ENCODE measurements at regions not wholly inside any gene's neighbourhood (a gene's known extent, or its start where the extent isn't known, plus 50 kb on each side); places are given as distances from the start of the nearest gene placed in this dataset.

GRCh38 chr7:125654076-125654475 is 724.5 kb upstream of the POT1 start:
- no peak for DNase-seq

- DNase-seq, result no peak
These were observed 722.4 kb upstream of the POT1 start for GRCh38 chr7:125651823-125652528.

DNA sequence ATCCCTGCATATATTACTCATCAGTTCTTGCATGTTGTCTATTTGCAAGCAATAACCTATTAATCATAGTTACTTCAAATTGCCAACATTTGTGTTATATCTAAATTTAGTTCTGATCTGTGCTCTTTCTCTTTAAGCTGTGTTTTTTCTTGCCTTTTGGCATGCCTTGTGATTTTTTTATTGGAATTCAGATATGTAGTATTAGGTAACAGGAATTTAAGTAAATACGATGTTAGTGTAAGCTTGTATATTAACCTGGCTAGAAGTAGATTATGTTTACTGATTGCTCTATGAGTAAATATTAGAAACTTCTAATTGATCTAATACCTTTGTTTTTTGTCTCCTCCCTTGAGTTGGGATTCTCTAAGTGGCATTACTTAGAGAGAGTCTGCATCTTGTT is 718.9 kb upstream of the POT1 start:
- DNase-seq, result no peak

DNA sequence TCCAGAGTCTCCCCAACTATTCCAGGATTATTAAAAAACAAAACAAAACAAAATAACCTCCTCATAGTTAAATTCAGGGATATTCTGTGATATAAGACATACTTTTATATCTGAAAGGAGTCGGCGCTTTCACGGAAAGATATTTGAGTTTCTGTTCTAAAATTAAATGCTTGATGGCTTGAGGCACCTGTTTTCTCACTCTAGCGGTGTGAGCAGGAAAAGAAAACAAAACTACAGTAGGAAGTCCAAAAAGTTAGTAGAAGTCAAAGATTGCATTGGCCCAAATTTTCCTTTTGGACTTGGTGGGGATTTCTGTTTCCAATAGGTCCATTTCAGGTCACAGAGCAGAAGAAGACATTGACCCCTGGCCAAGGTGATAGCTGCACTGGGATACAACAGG is 716.1 kb upstream of the POT1 start:
- DNase-seq, result no peak

- no peak for DNase-seq
These were observed 714.5 kb upstream of the POT1 start for GRCh38 chr7:125644109-125644508.

DNA sequence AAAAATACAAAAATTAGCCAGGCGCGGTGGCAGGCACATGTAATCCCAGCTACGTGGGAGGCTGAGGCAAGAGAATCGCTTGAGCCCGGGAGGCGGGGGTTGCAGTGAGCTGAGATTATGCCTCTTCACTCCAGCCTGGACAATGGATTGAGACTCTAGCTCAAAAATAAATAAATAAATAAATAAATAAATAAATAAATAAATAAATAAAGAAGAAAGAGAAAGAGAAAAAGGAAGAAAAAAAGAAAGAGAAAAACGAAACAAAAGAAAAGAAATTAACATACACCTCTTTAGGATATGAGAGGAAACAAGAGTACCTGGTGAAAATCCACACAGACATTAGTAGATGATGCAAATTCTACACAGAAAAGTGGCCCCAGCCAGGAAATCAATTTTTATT is 713.7 kb upstream of the POT1 start:
- no peak for DNase-seq

- DNase-seq, result no peak
These were observed 712.3 kb upstream of the POT1 start for GRCh38 chr7:125641884-125642283.

GRCh38 chr7:125636320-125636962 is 706.8 kb upstream of the POT1 start:
- DNase-seq, result no peak

DNA sequence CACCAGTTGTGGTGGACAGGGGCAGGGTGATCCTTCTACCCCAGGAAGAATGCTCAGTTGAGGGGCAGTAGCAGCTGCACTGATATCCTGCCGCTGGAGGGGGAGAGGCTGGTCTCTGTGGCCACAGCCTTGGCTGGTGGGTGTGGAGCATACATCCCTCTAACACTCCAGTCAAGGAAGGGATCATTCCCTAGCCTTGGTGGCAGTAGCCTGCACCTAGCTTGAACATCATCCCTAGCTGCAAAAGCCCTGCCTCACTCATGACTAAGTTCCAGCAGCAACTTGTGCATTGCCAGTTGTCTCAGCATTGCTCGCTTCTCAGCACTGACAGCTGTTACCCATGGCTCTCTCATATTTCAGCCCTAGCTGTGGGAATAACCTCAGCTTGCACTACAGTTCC is 688.9 kb upstream of the POT1 start:
- no peak for DNase-seq

DNA sequence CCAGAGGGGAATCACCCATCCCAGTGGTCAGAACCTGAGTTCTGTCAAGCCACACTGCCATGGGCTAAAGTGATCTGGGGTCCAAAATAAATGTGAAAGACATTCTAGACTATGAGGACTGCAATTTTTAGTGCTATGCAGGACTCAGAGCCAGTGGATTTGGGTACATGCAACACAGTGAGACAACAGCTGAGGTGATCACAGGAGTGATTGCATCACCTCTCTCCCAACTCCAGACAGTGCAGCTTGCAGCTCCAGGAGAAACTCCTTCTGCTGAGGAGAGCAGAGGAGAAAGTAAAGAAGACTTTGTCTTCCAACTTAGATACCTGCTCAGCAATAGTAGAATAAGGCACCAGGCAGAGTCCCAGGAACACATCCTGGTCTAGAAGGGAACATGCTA is 682.0 kb upstream of the POT1 start:
- no peak for DNase-seq

- DNase-seq, result no peak
These were observed 677.0 kb upstream of the POT1 start for GRCh38 chr7:125606671-125607070.

- DNase-seq, result no peak
These were observed 675.6 kb upstream of the POT1 start for GRCh38 chr7:125605241-125605640.

DNA sequence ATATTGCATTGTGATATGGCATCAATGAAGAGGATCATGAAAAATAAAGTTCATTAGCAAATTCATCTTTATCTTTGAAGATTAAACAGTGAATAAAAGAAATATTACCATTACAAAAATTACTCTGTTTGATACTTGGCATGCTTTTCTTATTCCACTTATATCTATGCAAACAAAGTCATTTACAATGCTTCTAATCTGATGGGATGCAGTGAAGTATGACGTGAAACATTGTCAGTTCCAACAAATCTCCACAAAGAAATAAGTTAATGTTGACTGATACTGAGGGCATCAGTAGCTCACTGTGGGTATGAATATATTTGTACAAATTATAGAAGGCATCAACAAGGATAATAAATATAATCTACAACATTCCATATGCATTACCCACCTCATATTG is 672.8 kb upstream of the POT1 start:
- DNase-seq, result no peak

DNA sequence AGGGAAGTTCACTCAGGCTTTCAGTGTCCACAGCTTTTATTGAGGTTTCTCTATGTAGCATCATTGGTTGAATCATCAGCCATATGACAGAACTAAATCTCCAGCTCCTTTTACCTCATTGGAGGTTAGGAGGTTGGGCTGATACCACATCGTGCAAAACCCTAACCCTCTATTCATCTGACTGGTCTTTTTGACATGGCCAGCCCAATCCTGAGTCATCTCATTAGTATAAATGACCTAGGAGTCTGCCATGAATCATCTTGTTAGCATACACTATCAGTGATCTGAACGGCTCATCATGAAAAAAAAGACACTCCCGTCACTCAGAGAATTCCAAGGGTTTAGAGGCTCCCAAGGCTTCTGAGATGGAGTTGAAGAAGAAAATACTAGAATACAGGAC is 669.8 kb upstream of the POT1 start:
- no peak for DNase-seq

GRCh38 chr7:125592331-125592730 is 662.7 kb upstream of the POT1 start:
- no peak for DNase-seq

DNA sequence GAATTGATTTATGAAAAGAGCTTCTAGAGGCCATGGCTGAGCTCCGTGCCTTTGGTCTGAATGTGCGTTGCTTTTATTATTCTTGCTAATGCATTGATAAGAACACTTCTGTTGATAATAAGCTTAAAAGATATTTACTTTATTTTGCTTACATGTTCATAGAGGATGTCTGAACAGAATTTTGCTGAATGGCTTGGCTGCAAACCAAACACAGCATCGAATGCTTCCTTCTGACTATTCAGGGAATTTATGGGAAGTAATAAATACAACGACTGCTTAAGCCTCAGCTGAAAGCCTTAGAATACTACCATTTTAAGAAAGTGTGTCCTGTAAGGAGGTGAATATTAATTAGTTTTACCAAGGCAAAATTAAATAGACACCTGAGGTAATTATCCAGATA is 643.5 kb upstream of the POT1 start:
- DNase-seq, result no peak

DNA sequence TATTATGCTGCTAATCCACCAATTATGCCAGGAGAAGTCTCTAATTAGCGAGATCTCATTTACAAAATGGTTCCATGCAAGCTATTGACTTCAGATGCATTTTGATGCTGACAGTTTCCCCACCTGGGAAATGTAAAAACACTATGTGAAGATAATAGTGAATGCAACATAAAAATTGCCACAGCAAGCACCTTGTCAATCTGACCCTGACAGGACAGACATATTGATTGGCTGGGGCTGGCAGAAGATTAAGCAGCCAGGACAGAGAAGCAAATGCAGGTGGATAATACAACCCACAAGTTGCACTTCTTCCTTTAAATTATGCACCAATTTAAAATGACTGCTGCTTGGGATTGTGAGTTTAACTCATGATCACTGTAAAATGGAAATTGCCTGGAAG is 642.8 kb upstream of the POT1 start:
- DNase-seq, result no peak

DNA sequence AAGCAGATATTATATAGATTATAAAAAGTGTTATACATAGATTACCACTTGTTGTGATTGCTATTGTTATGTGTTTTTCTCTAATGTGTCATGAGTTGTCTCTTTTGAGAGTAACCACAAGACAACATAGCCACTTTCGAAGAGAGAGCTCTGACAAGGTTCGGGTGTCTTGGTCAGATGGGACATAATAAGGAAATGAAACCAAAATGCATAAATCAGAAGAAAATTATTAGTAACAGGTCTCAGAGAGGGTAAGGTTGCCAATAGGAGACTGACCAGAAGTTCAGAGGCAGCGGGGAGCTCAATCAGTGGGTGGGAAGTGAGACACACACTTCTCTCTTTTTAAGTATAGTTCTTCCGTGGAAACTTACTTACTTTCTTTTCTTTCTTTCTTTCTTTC is 639.2 kb upstream of the POT1 start:
- DNase-seq, result no peak

DNA sequence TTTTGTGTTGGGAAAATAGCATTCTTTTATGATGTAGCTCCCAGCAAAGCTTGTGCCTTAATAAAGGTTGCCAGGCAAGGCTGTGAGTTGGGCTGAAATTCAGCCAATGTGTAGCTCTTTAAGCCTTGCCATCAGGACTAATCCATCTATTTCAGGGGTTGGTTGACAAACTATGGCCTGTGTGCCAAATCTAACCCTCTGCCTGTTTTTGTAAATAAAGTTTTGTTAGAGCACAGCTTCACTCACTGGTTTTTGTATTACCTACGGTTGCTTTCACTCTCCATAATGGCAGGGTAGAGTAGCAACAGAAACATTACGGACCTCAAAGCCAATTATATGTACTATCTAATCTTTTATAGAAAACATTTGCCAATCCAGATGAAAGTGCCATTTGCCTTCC is 638.1 kb upstream of the POT1 start:
- no peak for DNase-seq

- DNase-seq, result no peak
These were observed 634.4 kb upstream of the POT1 start for GRCh38 chr7:125563964-125564529.

GRCh38 chr7:125563557-125563956 is 633.9 kb upstream of the POT1 start:
- DNase-seq, result no peak

GRCh38 chr7:125561006-125561405 is 631.4 kb upstream of the POT1 start:
- DNase-seq, result no peak

GRCh38 chr7:125559921-125560320 is 630.3 kb upstream of the POT1 start:
- no peak for DNase-seq

DNA sequence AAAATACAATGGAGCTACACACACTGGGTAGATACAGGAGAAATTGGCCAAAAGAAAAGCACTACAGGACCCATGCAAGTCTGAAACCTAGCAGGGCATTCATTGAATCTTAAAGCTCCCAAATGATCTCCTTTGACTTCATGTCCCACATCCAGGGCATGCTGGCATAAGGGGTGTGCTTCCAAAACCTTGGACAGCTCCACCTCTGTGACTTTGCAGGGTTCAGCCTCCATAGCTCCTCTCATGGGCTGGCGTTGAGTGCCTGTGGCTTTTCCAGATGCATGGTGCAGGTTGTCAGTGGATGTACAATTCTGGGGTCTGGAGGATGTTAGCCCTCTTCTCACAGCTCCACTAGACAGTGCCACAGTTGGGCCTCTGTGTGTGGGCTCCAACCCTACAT is 626.3 kb upstream of the POT1 start:
- no peak for DNase-seq

DNA sequence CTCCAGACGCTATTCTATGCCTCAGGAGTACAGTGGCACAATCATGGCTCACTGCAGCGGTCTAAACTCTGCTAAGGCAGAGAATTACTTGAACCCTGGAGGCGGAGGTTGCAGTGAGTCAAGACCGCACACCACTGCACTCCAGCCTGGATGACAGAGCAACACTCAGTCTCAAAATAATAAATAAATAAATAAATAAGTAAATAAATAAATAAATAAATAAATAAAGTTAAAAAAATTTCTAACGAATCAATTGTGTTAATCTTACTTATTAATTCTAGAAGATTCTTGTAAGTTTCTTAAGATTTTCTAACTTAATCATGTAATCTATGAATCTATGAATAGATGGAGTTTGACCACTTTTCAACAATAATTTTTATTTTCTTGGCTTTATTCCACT is 621.4 kb upstream of the POT1 start:
- no peak for DNase-seq
